Activated T-cell treated with anti-CD3 and anti-CD28 coated beads, Interleukin-2, amount 50 U/mL, for 72 hours (primary cell): ENCODE measurements at regions not wholly inside any gene's neighbourhood (a gene's known extent, or its start where the extent isn't known, plus 50 kb on each side); places are given as distances from the start of the nearest gene placed in this dataset.
"Not testable (repeated sequence)": the region's sequence is repeated elsewhere in the genome, so short reads cannot be mapped to it uniquely, and the experiment has no call there.

ENCODE experiments used
- ATAC-seq, 2 donors: fragments of 150-1000 bp; cut with Tn5 transposase; replicated peaks in 1 of 2; 2 replicates each; pipeline ENCODE4 v1.10.0; 2021; ENCODE audit warnings: moderate library complexity in 2 of 2, mild to moderate bottlenecking in 1 of 2
- DNase-seq, 2 donors: peaks; one replicate each; pipeline ENCODE4 v3.0.0; 2021 to 2022; ENCODE audit warnings: mixed read lengths in 1 of 2
- H3K27ac Mint-ChIP-seq: one replicate; pipeline ENCODE4 v1.8.0; 2022; ENCODE audit warnings: mild to moderate bottlenecking, moderate library complexity, mixed read lengths
- H3K27me3 Mint-ChIP-seq: one replicate; pipeline ENCODE4 v1.8.0; 2022; ENCODE audit warnings: low read depth, mixed read lengths
- H3K36me3 Mint-ChIP-seq, 2 donors: one replicate each; pipeline ENCODE4 v1.8.0; 2022; ENCODE audit warnings: mixed read lengths in 2 of 2, mild to moderate bottlenecking in 1 of 2; ENCODE audit not compliant: insufficient read depth in 2 of 2
- H3K4me1 Mint-ChIP-seq: one replicate; pipeline ENCODE4 v1.8.0; 2022; ENCODE audit warnings: low read depth, mixed read lengths
- H3K4me3 Mint-ChIP-seq, 2 donors: one replicate each; pipeline ENCODE4 v1.8.0; 2022; ENCODE audit warnings: mild to moderate bottlenecking in 2 of 2, mixed read lengths in 2 of 2, moderate library complexity in 2 of 2
- H3K9me3 Mint-ChIP-seq, 2 donors: one replicate each; pipeline ENCODE4 v1.8.0; 2022; ENCODE audit warnings: mixed read lengths in 2 of 2

- ATAC-seq (no peak), DNase-seq (no peak)
- Mint-ChIP-seq H3K36me3 (peaks cover 0 to 2% of the 10 kb centered on the region in 2 donors), H3K27ac (no peak overlapping the region), H3K9me3 (peaks cover 0 to 2% of the 10 kb centered on the region in 2 donors), H3K27me3 (no peaks in the 10 kb centered on the region), H3K4me1 (no peaks in the 10 kb centered on the region), H3K4me3 (no peak overlapping the region)
Observed at GRCh38 chr3:65149877-65150276, 462.1 kb upstream of the ADAMTS9 start.

DNA sequence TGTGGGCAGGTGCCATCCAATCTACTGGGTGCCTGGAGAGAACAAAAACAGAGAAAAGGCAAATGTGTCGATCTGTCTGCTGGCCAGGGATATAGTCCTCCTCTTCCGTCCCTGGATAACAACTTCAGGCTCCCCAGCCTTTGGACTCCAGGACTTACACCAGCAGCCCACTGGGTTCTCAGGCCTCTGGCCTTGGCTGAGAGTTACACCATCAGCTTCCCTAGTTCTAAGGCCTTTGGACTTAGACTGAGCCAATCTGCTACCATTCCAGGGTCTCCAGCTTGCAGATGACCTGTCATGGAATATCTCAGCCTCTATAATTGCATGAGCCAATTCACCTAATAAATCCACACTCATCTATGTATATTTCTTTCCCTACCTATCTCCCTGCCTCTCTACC lies 460.9 kb upstream of the ADAMTS9 start:
- Mint-ChIP-seq H3K9me3 (peaks cover 0 to 2% of the 10 kb centered on the region in 2 donors), H3K27me3 (no peaks in the 10 kb centered on the region), H3K36me3 (peaks cover 0 to 2% of the 10 kb centered on the region in 2 donors), H3K4me3 (no peak overlapping the region), H3K4me1 (no peaks in the 10 kb centered on the region), H3K27ac (no peak overlapping the region)
- DNase-seq = no peak
- ATAC-seq = no peak

- Mint-ChIP-seq H3K9me3 (peaks cover 0 to 2% of the 10 kb centered on the region in 2 donors), H3K27me3 (no peaks in the 10 kb centered on the region), H3K4me1 (no peaks in the 10 kb centered on the region), H3K4me3 (no peak overlapping the region), H3K36me3 (peaks cover 0 to 2% of the 10 kb centered on the region in 2 donors), H3K27ac (no peak overlapping the region)
- DNase-seq = no peak
- ATAC-seq = no peak
Observed at GRCh38 chr3:65146179-65146578, 458.4 kb upstream of the ADAMTS9 start.

DNA sequence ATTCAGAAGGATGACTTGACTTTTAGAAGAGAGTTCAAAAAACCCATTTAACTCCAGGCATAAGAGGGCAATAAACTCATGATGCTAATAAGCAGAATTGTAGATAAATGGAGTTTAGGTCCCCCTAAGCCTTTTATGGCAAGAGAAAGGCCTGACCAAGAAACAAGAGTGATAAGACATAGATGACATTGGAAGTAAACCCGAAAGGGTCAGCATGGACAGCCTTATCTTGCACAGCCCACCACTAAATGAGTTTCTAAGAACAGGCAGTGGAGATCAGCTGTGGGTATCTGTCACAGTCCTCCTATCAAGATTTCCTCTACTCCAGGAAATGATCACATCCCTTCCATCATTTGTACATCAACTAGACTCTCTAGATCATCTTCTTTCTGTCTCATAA lies 457.9 kb upstream of the ADAMTS9 start:
- ATAC-seq (no peak), DNase-seq (no peak)
- no peak overlapping the region for H3K4me3 Mint-ChIP-seq
- H3K27ac Mint-ChIP-seq = no peak overlapping the region
- H3K4me1 Mint-ChIP-seq = no peaks in the 10 kb centered on the region
- H3K27me3 Mint-ChIP-seq = no peaks in the 10 kb centered on the region
- H3K9me3 Mint-ChIP-seq = peaks cover 0 to 2% of the 10 kb centered on the region in 2 donors
- H3K36me3 Mint-ChIP-seq = peaks cover 0 to 2% of the 10 kb centered on the region in 2 donors

DNA sequence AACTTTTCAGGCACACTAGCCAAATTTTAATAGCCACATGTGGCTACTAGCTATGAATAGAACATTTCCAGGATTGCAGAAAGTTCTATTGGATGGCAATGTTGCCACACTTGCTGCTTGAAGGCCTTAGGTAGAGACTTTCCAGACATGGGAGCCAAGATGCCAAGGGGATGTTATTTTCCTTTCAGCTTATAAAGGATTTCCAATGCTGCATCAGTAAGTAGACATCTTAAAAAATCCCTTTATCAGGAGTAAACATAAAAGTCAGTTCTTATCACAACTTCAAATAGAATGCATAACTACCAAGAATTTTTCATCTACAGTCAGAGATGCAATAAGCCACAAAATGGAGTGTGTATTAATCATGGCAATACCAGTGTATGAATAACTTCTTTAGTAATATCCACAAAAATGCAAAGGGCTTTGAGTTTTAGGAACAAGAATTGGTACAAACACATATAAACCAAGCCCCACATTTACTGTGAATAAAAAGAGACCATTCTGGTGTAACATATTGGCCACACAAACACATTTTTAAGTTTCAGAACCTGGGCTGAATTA lies 457.1 kb upstream of the ADAMTS9 start:
- Mint-ChIP-seq H3K27me3 (no peaks in the 10 kb centered on the region), H3K27ac (no peak overlapping the region), H3K9me3 (peaks cover 0 to 3% of the 10 kb centered on the region in 2 donors), H3K36me3 (no peaks in the 10 kb centered on the region), H3K4me3 (no peak overlapping the region), H3K4me1 (no peaks in the 10 kb centered on the region)
- ATAC-seq (no peak), DNase-seq (no peak)

DNA sequence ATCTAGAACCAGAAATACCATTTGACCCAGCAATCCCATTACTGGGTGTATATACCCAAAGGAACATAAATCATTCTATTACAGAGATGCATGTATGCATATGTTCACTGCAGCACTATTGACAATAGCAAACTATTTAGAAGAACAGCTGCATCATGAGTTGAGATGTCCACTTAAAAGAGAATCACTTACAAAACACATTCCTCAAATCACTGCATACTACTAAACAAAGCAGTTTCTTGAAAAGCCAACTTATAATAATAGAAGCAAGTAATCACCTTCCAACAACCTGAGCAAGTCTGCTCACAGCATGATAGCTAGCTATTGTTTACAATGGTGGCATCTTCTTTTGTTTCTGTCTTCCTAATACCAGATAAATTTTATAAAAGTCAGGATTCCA lies 454.7 kb upstream of the ADAMTS9 start:
- DNase-seq = no peak
- no peak overlapping the region for H3K4me3 Mint-ChIP-seq
- H3K27ac Mint-ChIP-seq = no peak overlapping the region
- H3K27me3 Mint-ChIP-seq = no peaks in the 10 kb centered on the region
- no peaks in the 10 kb centered on the region for H3K4me1 Mint-ChIP-seq
- no peaks in the 10 kb centered on the region for H3K36me3 Mint-ChIP-seq
- ATAC-seq = no peak
- H3K9me3 Mint-ChIP-seq = peaks cover 5 to 9% of the 10 kb centered on the region in 2 donors

DNA sequence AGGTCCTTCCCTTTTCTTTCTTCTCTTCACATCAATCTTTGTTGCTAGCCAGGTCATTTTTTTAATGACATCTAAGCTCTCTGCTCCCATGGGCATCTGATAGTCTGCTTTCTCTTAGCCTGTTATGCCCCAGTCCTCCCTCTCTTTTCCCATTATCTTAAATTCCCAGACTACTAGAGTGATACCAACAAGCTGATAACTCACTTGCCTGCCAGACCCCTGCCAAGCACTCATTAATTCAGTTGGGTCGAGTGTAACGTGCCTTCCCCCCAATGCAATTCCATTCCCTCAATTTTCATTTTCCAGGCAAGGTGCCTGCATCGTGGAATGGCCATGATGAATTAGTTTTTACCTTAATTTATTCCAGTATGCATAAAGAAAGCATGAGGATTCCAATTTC lies 450.8 kb upstream of the ADAMTS9 start:
- ATAC-seq (no peak), DNase-seq (no peak)
- no peak overlapping the region for H3K27ac Mint-ChIP-seq
- peaks cover 8 to 10% of the 10 kb centered on the region in 2 donors for H3K9me3 Mint-ChIP-seq
- H3K27me3 Mint-ChIP-seq = no peaks in the 10 kb centered on the region
- no peaks in the 10 kb centered on the region for H3K4me1 Mint-ChIP-seq
- no peak overlapping the region for H3K4me3 Mint-ChIP-seq
- H3K36me3 Mint-ChIP-seq = peaks cover 0 to 2% of the 10 kb centered on the region in 2 donors

GRCh38 chr3:65133752-65134151 lies 446.0 kb upstream of the ADAMTS9 start:
- H3K4me3 Mint-ChIP-seq = not testable (repeated sequence)

GRCh38 chr3:65130782-65131181 lies 443.0 kb upstream of the ADAMTS9 start:
- Mint-ChIP-seq H3K4me3 (no peak overlapping the region), H3K27ac (no peak overlapping the region), H3K9me3 (peaks cover 8 to 9% of the 10 kb centered on the region in 2 donors), H3K27me3 (no peaks in the 10 kb centered on the region), H3K36me3 (peaks cover 0 to 2% of the 10 kb centered on the region in 2 donors), H3K4me1 (no peaks in the 10 kb centered on the region)
- DNase-seq (no peak), ATAC-seq (no peak)

More at GRCh38 chr3:65133752-65134151, 446.0 kb upstream of the ADAMTS9 start:
- not testable (repeated sequence) for H3K4me1 Mint-ChIP-seq, ATAC-seq, H3K27me3 Mint-ChIP-seq, H3K27ac Mint-ChIP-seq, DNase-seq, H3K36me3 Mint-ChIP-seq
- peaks cover 12 to 13% of the 10 kb centered on the region in 2 donors for H3K9me3 Mint-ChIP-seq

- H3K27ac Mint-ChIP-seq = no peak overlapping the region
- ATAC-seq = no peak
- H3K27me3 Mint-ChIP-seq = no peaks in the 10 kb centered on the region
- H3K4me3 Mint-ChIP-seq = no peak overlapping the region
- H3K36me3 Mint-ChIP-seq = no peaks in the 10 kb centered on the region
- peaks cover 7 to 8% of the 10 kb centered on the region in 2 donors for H3K9me3 Mint-ChIP-seq
- no peak for DNase-seq
- no peaks in the 10 kb centered on the region for H3K4me1 Mint-ChIP-seq
Observed at GRCh38 chr3:65128346-65128745, 440.5 kb upstream of the ADAMTS9 start.

- Mint-ChIP-seq H3K27ac (no peak overlapping the region), H3K36me3 (peaks cover 0 to 3% of the 10 kb centered on the region in 2 donors), H3K9me3 (peaks cover 7% of the 10 kb centered on the region in 2 donors), H3K4me3 (no peak overlapping the region), H3K27me3 (no peaks in the 10 kb centered on the region), H3K4me1 (no peaks in the 10 kb centered on the region)
- DNase-seq (no peak), ATAC-seq (no peak)
Observed at GRCh38 chr3:65126527-65127410, 439.0 kb upstream of the ADAMTS9 start.

- not testable (repeated sequence) for H3K4me1 Mint-ChIP-seq, ATAC-seq, DNase-seq, H3K4me3 Mint-ChIP-seq, H3K36me3 Mint-ChIP-seq, H3K27me3 Mint-ChIP-seq, H3K27ac Mint-ChIP-seq
- H3K9me3 Mint-ChIP-seq = peaks cover 4 to 12% of the 10 kb centered on the region in 2 donors
Observed at GRCh38 chr3:65120156-65120555, 432.4 kb upstream of the ADAMTS9 start.

- no peak for DNase-seq
- H3K4me3 Mint-ChIP-seq = no peak overlapping the region
- peaks cover 0 to 8% of the 10 kb centered on the region in 2 donors for H3K36me3 Mint-ChIP-seq
- no peaks in the 10 kb centered on the region for H3K27me3 Mint-ChIP-seq
- peaks cover 4 to 12% of the 10 kb centered on the region in 2 donors for H3K9me3 Mint-ChIP-seq
- H3K27ac Mint-ChIP-seq = no peak overlapping the region
- H3K4me1 Mint-ChIP-seq = no peaks in the 10 kb centered on the region
- no peak for ATAC-seq
Observed at GRCh38 chr3:65118912-65119499, 431.2 kb upstream of the ADAMTS9 start.
